Retinal pigment epithelial cell (primary cell): ENCODE measurements at regions not wholly inside any gene's neighbourhood (a gene's known extent, or its start where the extent isn't known, plus 50 kb on each side); places are given as distances from the start of the nearest gene placed in this dataset.

Experiments used
- DNase-seq: peaks from one replicate; pipeline ENCODE4 v3.0.0-alpha.2; 2010; ENCODE audit warnings: low read depth
- H3K4me3 ChIP-seq: 2 replicates; pipeline ENCODE4 v1.5.1; 2011; ENCODE audit warnings: mild to moderate bottlenecking, low read length, control low read depth, moderate library complexity
- TF ChIP-seq, protein P1 (sequence below): conservative IDR thresholded peaks from 2 replicates; pipeline ENCODE4 v1.5.1; 2011; ENCODE audit warnings: low read depth, low read length, control low read depth, inconsistent platforms

DNA sequence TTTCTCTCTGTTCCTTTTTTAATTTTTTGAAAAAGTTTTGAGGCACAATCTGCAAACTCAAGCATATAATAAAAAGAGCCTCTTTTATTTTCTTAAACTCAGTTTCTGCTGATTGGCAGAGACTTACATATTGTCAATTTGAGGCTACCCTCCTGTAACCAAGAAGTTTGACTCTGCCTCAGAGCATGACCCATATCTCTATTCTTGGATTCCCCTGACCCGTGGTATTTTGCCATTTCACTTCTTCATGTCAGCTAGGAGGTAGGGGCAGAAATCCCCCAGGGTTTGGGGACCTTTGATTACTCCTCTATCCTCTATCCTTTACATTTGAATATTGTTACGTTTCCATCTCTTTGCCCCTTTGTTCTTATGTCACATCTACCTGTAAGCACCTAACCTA is 479.1 kb upstream of the ALCAM start:
- TF ChIP-seq, protein P1, sequence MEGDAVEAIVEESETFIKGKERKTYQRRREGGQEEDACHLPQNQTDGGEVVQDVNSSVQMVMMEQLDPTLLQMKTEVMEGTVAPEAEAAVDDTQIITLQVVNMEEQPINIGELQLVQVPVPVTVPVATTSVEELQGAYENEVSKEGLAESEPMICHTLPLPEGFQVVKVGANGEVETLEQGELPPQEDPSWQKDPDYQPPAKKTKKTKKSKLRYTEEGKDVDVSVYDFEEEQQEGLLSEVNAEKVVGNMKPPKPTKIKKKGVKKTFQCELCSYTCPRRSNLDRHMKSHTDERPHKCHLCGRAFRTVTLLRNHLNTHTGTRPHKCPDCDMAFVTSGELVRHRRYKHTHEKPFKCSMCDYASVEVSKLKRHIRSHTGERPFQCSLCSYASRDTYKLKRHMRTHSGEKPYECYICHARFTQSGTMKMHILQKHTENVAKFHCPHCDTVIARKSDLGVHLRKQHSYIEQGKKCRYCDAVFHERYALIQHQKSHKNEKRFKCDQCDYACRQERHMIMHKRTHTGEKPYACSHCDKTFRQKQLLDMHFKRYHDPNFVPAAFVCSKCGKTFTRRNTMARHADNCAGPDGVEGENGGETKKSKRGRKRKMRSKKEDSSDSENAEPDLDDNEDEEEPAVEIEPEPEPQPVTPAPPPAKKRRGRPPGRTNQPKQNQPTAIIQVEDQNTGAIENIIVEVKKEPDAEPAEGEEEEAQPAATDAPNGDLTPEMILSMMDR: no peak
- H3K4me3 ChIP-seq: no peak overlapping the region
- no peak for DNase-seq

DNA sequence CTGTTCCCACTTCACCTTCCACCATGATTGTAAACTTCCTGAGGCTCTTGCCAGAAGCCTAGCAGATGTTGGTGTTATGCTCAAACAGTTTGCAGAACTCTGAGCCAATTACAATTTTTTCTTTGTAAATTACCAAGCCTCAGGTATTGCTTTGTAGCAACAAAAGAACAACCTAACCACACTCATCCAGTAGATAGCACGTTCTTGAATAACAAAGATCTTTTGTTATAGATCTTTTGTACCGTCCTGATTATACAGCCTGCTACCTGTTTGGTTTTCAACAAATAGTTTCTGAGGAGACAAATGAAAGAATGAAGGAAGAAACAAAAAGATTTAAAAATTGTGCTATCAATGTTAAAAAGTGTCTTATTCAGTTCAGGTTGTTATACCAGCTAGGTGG is 474.7 kb upstream of the ALCAM start:
- TF ChIP-seq, protein P1: no peak
- no peak for DNase-seq
- H3K4me3 ChIP-seq: no peak overlapping the region

DNA sequence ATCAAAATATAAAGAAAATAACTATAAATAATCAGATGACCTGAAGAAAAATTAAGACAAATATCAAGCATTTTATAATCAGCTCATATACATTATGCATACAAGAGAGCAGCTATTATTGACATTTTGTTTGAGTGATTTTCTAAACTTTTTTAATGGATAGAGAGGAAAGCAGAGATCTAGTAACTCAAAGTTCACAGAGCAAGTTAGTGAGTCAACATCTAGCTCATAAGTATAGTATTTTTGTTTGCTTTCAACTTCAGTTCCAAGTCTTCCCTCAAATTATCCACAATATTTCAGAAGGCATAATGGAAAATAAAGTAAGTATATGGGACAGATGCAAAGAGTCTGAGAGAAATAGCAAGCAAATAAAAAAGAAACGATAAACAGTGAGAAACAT is 470.1 kb upstream of the ALCAM start:
- no peak for DNase-seq
- H3K4me3 ChIP-seq: no peak overlapping the region
- TF ChIP-seq, protein P1: no peak

DNA sequence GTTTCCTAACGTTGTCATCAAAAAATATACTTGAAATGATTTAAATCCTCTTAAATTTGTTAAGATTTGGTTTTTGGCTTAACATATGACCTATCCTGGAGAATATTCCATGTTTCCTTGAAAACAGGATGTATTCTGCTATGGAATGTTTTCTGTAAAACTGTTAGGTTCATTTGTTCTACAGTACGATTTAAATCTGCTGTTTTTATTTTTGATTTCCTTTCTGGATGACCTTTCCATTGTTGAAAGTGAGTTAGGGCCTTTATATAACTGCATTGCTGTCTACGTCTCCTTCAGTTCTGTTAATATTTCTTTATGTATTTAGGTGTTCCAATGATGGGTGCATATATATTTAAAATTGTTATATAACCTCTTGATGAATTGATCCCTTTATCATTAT is 465.3 kb upstream of the ALCAM start:
- H3K4me3 ChIP-seq: no peak overlapping the region
- no peak for DNase-seq
- TF ChIP-seq, protein P1: no peak

DNA sequence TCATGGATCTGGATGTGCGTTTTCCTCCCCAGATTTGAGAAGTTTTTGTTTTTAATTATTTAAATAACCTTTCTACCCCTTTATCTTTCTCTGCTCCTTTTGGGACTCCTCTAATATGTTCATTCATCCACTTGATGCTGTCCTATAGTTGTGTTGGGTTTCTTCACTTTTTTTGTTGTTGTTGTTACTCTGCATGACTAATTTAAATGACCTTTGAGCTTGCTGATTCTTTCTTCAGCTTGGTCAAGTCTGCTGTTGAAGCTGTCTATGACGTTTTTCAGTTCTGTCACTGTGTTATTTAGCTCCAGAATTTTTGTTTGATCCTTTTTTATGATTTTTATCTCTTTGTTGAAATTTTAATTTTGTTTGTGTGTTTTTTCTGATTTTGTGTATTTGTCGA is 463.6 kb upstream of the ALCAM start:
- no peak for DNase-seq
- no peak overlapping the region for H3K4me3 ChIP-seq
- TF ChIP-seq, protein P1: no peak

DNA sequence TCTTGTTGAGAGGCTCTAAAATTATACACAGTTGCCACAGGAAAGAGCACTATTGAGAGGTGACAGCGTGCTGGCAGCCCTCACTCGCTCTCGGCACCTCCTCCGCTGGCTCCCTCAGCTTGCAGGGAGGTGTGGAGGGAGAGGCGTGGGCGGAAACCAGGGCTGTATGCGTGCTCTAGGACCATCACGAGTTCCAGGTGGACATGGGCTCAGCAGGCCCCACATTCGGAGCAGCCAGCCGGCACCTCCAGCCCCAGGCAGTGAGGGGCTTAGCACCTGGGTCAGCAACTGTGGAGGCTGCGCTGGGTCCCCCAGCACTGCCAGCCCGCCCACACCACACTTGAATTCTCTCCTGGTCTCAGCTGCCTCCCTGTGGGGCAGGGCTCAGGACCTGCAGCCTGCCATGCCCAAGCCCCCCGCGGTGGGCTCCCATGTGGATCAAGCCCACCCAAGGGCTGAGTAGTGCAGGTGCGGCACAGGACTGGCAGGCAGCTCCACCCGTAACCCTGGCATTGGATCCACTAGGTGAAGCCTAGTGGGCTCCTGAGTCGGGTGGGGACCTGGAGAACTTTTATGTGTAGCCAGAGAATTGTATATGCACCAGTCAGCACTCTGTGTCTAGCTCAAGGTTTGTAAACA is 460.6 kb upstream of the ALCAM start:
- TF ChIP-seq, protein P1: no peak
- H3K4me3 ChIP-seq: no peak overlapping the region
- no peak for DNase-seq

DNA sequence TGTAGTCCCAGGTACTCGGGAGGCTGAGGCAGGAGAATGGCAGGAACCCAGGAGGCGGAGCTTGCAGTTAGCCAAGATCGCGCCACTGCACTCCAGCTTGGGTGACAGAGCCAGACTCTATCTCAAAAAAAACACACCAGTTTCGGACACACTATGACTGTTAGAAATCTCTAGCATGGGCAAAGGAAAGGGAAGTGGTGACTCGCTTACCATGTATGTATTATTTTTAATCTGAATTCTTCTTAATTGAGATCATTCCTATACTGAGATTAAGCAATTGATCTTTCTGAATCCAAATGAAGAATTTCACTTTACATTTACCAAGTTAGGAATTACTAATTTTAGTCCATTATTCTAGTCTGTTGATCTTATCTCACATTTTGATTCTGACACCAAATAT is 459.2 kb upstream of the ALCAM start:
- peak; percentile 41 for DNase-seq
- TF ChIP-seq, protein P1: no peak
- H3K4me3 ChIP-seq: no peak overlapping the region
